HepG2 (cell line): ENCODE measurements at regions not wholly inside any gene's neighbourhood (a gene's known extent, or its start where the extent isn't known, plus 50 kb on each side); places are given as distances from the start of the nearest gene placed in this dataset.

Experiments used
- ATAC-seq: fragments of 200-7000 bp; cut with Tn5 transposase; 3 replicates; pipeline ENCODE4 v1.9.1; 2020; ENCODE audit warnings: mild to moderate bottlenecking, moderate library complexity
- BruUV-seq: library from RNA; stranded (reverse); fragments of 400-500 nt; replicated peaks from 2 replicates; lab custom pipeline; 2021; lab: Mats Ljungman, UMichigan
- CTCF ChIA-PET: fragments of 300-600 bp; formaldehyde crosslinking; extraction: SDS; loops from one replicate; lab custom pipeline; 2021; ENCODE audit warnings: low total read pairs, inconsistent platforms, low intra/inter-chr PET ratio; lab: Yijun Ruan, JAX
- POLR2A ChIA-PET: fragments of 350-600 bp; sonication (Branson Sonifier 250); formaldehyde crosslinking; loops from one replicate; lab custom pipeline; 2020; ENCODE audit warnings: antibody characterized with exemption, inconsistent platforms; lab: Yijun Ruan, JAX
- DNase-seq: peaks from one replicate; pipeline ENCODE4 v3.0.0-alpha.2; 2015; ENCODE audit warnings: low spot score
- FAIRE-seq: peaks from 3 replicates; lab custom pipeline; 2011; peaks lifted over from hg19 to GRCh38; lab: Jason Lieb, UNC
- H2AFZ ChIP-seq: one replicate; pipeline ENCODE4 v1.6.1; 2011; ENCODE audit warnings: low read length, inconsistent platforms
- H3K27ac ChIP-seq: fragments of 300-600 bp; 3 replicates; pipeline ENCODE4 v1.8.0; 2011; ENCODE audit warnings: mixed run types, mild to moderate bottlenecking, mixed read lengths, low read length, inconsistent platforms; ENCODE audit not compliant: insufficient read depth; ENCODE audit errors: extremely low read length
- H3K27me3 ChIP-seq, 2 experiments: fragments of 200-600 bp in 1 of 2; 2 replicates in 1 of 2; 3 replicates in 1 of 2; pipeline versions ENCODE4 v1.6.0 to v1.8.0; 2011; ENCODE audit warnings: low read length in 2 of 2, mild to moderate bottlenecking in 2 of 2, moderate library complexity in 2 of 2, inconsistent platforms in 1 of 2; ENCODE audit not compliant: insufficient read depth in 2 of 2, control insufficient read depth in 1 of 2
- H3K36me3 ChIP-seq, 2 experiments: fragments of 200-600 bp in 1 of 2; replicated peaks in 1 of 2; 2 replicates in 1 of 2; 3 replicates in 1 of 2; pipeline versions ENCODE4 v1.5.1 to v1.8.0; 2011; ENCODE audit warnings: low read length in 2 of 2, inconsistent platforms in 1 of 2; ENCODE audit not compliant: insufficient read depth in 2 of 2, control insufficient read depth in 1 of 2
- H3K4me1 ChIP-seq: 2 replicates; pipeline ENCODE4 v1.5.1; 2012; ENCODE audit warnings: low read length, inconsistent platforms; ENCODE audit not compliant: insufficient read depth
- H3K4me2 ChIP-seq: 2 replicates; pipeline ENCODE4 v1.6.0; 2011; ENCODE audit warnings: low read depth, low read length, inconsistent platforms
- H3K4me3 ChIP-seq, 3 experiments: fragments of 200-600 bp in 1 of 3; sonication (generic), shearing (Covaris generic) in 1 of 3; replicated peaks in 1 of 3; 2 replicates each; pipeline ENCODE4 v1.5.1; 2011 to 2016; ENCODE audit warnings: low read length in 3 of 3, inconsistent platforms in 2 of 3, low read depth in 2 of 3, mild to moderate bottlenecking in 2 of 3, control low read depth in 1 of 3, mixed read lengths in 1 of 3; ENCODE audit not compliant: insufficient read depth in 1 of 3
- H3K79me2 ChIP-seq: one replicate; pipeline ENCODE4 v1.6.1; 2011; ENCODE audit warnings: low read length, inconsistent platforms; ENCODE audit not compliant: insufficient read depth
- H3K9ac ChIP-seq: 2 replicates; pipeline ENCODE4 v1.6.0; 2011; ENCODE audit warnings: mild to moderate bottlenecking, low read depth, low read length, inconsistent platforms; ENCODE audit not compliant: insufficient read depth
- H3K9me3 ChIP-seq: 2 replicates; pipeline ENCODE4 v1.5.1; 2012; ENCODE audit warnings: mild to moderate bottlenecking, low read length
- H4K20me1 ChIP-seq: 2 replicates; pipeline ENCODE4 v1.6.0; 2011; ENCODE audit warnings: inconsistent platforms, mild to moderate bottlenecking, low read length, moderate library complexity; ENCODE audit not compliant: insufficient read depth
- AGO2 ChIP-seq: fragments of 200-400 bp; formaldehyde crosslinking; optimal IDR thresholded peaks from 2 replicates; pipeline ENCODE3; 2017; ENCODE audit warnings: mild to moderate bottlenecking, low read depth, low read length, moderate library complexity
- EP300 ChIP-seq, 3 experiments: sonication (generic) in 1 of 3; formaldehyde crosslinking in 1 of 3; IDR thresholded peaks; 2 replicates each; pipeline versions ENCODE4 v1.5.1 to v1.6.1; 2011 to 2020; ENCODE audit warnings: low read depth in 2 of 3, low read length in 2 of 3, borderline replicate concordance in 1 of 3, improper control_type of control experiment in 1 of 3, mild to moderate bottlenecking in 1 of 3, missing genetic modification reagents in 1 of 3, moderate library complexity in 1 of 3
- KLF13 ChIP-seq: sonication (generic); formaldehyde crosslinking; IDR thresholded peaks from 2 replicates; pipeline ENCODE4 v1.4.0; 2020; ENCODE audit warnings: mild to moderate bottlenecking, missing genetic modification reagents
- NFAT5 ChIP-seq: sonication (generic); formaldehyde crosslinking; IDR thresholded peaks from 2 replicates; pipeline ENCODE4 v1.4.0; 2020; ENCODE audit warnings: missing genetic modification reagents
- SNRNP70 ChIP-seq: fragments of 200-400 bp; formaldehyde crosslinking; IDR thresholded peaks from 2 replicates; pipeline ENCODE4 v1.6.1; 2017; ENCODE audit warnings: mild to moderate bottlenecking, low read depth, low read length, moderate library complexity
- TMF1 ChIP-seq: sonication (generic); formaldehyde crosslinking; IDR thresholded peaks from 2 replicates; pipeline ENCODE4 v1.8.1; 2022; ENCODE audit warnings: low read depth, missing genetic modification reagents
- TSC22D2 ChIP-seq: sonication (generic); formaldehyde crosslinking; IDR thresholded peaks from 2 replicates; pipeline ENCODE4 v1.5.1; 2020; ENCODE audit warnings: missing genetic modification reagents, mild to moderate bottlenecking, borderline replicate concordance
- ZNF282 ChIP-seq: fragments of 450-650 bp; IDR thresholded peaks from 2 replicates; pipeline ENCODE4 v1.6.1; 2018; ENCODE audit not compliant: partially characterized antibody
- ZNF296 ChIP-seq: sonication (generic); formaldehyde crosslinking; conservative IDR thresholded peaks from 2 replicates; pipeline ENCODE4 v1.5.0; 2020; ENCODE audit warnings: mild to moderate bottlenecking, missing genetic modification reagents
- ZNF569 ChIP-seq: sonication (generic); formaldehyde crosslinking; IDR thresholded peaks from 2 replicates; pipeline ENCODE4 v1.5.0; 2020; ENCODE audit warnings: mild to moderate bottlenecking, missing genetic modification reagents, moderate library complexity, borderline replicate concordance
- ZNF678 ChIP-seq: sonication (generic); formaldehyde crosslinking; IDR thresholded peaks from 2 replicates; pipeline ENCODE4 v1.4.0; 2020; ENCODE audit warnings: mild to moderate bottlenecking, missing genetic modification reagents
- ZNF766 ChIP-seq: sonication (generic); formaldehyde crosslinking; IDR thresholded peaks from 2 replicates; pipeline ENCODE4 v1.5.0; 2020; ENCODE audit warnings: missing genetic modification reagents, borderline replicate concordance
- WGBS: methylation state at CpG from one replicate; pipeline ENCODE4 v1.1.6; 2017; ENCODE audit warnings: low lambda C conversion rate; 5-methylcytosine and 5-hydroxymethylcytosine counted together
- in situ Hi-C: cut with HindIII; loops from 2 replicates; pipeline ENCODE4 v1.10.0; 2017; ENCODE audit warnings: low pct_unique_long_range_greater_than_20kb; ENCODE audit not compliant: extremely low pct_ligation_motif_present
- intact Hi-C: fragments of 100-400 bp; cut with micrococcal nuclease; formaldehyde crosslinking; loops from one replicate; pipeline ENCODE4 v1.10.0; 2022; ENCODE audit not compliant: unreplicated experiment
- TF ChIP-seq, protein P1 (sequence below): IDR thresholded peaks from 2 replicates; pipeline ENCODE4 v1.4.0; 2020; ENCODE audit warnings: mild to moderate bottlenecking, missing genetic modification reagents
- TF ChIP-seq, protein P2 (sequence below): sonication (generic); formaldehyde crosslinking; IDR thresholded peaks from 2 replicates; pipeline ENCODE4 v1.5.0; 2020; ENCODE audit warnings: missing genetic modification reagents

DNA sequence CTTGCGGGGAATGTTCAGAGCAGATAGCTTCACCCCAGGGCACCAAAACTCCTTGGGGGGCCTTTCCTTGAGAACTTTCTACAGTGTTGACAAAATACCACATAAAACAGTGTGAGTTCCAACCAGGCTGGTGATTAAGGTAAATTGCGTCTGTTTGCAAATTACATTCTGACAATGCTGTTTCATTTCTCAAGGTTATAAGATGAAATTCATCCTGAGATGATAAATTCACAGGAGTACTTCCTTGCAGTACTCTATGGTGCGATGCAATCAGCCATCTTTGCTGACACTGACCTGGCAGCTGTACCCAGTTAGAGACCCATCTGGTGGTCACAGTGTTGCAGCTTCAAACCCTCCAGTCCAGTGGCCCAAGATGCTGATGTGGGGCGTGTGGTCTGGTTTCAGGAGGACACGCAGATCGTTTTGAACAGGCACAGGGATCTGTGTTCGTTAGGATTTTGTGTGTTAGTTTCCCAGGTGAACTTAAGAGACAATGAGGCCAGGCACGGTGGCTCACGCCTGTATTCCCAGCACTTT is 99.5 kb upstream of the SLC66A3 start (continued):
- TF ChIP-seq KLF13, result no peak
- TF ChIP-seq TMF1, result no peak
- no peak for TF ChIP-seq EP300 (IDR thresholded peaks at IDR 0.05; ENCODE audit: low read depth in 2 of 2, low read length in 2 of 2)
- TF ChIP-seq EP300 (CRISPR knock-in tag; IDR thresholded peaks at IDR 0.05; ENCODE audit: borderline replicate concordance), result no peak
- TF ChIP-seq, all 625 proteins: peak for 0

DNA sequence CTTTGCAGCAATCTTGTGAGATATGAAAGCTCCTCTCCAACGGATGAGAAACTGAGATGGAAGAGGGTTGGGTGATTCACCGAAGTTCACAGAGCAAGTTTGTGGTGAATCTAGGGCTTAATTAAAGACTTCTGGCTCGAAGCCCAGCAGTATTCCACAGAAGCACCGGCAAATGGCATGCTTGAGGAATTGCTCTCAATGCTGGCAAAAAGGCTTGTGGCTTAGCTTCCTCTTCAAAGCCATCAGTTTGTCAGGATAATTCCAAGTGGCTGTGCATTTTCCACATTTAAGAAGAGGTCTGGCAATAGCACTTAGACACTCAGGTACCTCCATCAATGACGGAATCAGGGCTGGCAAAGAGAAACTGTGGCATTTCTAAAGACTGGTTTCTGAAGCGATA is 98.7 kb upstream of the SLC66A3 start:
- BruUV-seq, result no TSS peak
- no peak overlapping the region for H3K4me3 ChIP-seq
- 4% methylated on average over 6 of the region's 6 CpGs for WGBS
- no peaks in the 10 kb centered on the region for H3K4me1 ChIP-seq
- CTCF ChIA-PET, result no interaction called here
- no peaks in the 10 kb centered on the region for H3K79me2 ChIP-seq
- ATAC-seq (no peak), FAIRE-seq (no peak), DNase-seq (no peak)
- in situ Hi-C loops, result no loop called here
- peaks cover 10% of the 10 kb centered on the region for H3K9me3 ChIP-seq
- no peak overlapping the region for H3K4me2 ChIP-seq
- no peak overlapping the region for H3K27ac ChIP-seq
- H3K36me3 ChIP-seq, result no peaks in the 10 kb centered on the region
- POLR2A ChIA-PET, result no interaction called here
- peaks cover 3 to 46% of the 10 kb centered on the region in 2 experiments; a peak in 4 of 5 replicates for H3K27me3 ChIP-seq
- no peaks in the 10 kb centered on the region for H4K20me1 ChIP-seq
- intact Hi-C loops, result no loop called here
- H2AFZ ChIP-seq, result no peak overlapping the region
- H3K9ac ChIP-seq, result no peak overlapping the region
- TF ChIP-seq NFAT5 (CRISPR knock-in tag) (no peak), AGO2 (no peak), TSC22D2 (CRISPR knock-in tag) (no peak), ZNF678 (CRISPR knock-in tag) (no peak), ZNF296 (CRISPR knock-in tag) (no peak), ZNF569 (CRISPR knock-in tag) (no peak), ZNF282 (no peak), ZNF766 (CRISPR knock-in tag) (no peak), SNRNP70 (no peak)
- TF ChIP-seq, protein P1, sequence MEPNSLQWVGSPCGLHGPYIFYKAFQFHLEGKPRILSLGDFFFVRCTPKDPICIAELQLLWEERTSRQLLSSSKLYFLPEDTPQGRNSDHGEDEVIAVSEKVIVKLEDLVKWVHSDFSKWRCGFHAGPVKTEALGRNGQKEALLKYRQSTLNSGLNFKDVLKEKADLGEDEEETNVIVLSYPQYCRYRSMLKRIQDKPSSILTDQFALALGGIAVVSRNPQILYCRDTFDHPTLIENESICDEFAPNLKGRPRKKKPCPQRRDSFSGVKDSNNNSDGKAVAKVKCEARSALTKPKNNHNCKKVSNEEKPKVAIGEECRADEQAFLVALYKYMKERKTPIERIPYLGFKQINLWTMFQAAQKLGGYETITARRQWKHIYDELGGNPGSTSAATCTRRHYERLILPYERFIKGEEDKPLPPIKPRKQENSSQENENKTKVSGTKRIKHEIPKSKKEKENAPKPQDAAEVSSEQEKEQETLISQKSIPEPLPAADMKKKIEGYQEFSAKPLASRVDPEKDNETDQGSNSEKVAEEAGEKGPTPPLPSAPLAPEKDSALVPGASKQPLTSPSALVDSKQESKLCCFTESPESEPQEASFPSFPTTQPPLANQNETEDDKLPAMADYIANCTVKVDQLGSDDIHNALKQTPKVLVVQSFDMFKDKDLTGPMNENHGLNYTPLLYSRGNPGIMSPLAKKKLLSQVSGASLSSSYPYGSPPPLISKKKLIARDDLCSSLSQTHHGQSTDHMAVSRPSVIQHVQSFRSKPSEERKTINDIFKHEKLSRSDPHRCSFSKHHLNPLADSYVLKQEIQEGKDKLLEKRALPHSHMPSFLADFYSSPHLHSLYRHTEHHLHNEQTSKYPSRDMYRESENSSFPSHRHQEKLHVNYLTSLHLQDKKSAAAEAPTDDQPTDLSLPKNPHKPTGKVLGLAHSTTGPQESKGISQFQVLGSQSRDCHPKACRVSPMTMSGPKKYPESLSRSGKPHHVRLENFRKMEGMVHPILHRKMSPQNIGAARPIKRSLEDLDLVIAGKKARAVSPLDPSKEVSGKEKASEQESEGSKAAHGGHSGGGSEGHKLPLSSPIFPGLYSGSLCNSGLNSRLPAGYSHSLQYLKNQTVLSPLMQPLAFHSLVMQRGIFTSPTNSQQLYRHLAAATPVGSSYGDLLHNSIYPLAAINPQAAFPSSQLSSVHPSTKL (CRISPR knock-in tag), result no peak
- TF ChIP-seq, protein P2, sequence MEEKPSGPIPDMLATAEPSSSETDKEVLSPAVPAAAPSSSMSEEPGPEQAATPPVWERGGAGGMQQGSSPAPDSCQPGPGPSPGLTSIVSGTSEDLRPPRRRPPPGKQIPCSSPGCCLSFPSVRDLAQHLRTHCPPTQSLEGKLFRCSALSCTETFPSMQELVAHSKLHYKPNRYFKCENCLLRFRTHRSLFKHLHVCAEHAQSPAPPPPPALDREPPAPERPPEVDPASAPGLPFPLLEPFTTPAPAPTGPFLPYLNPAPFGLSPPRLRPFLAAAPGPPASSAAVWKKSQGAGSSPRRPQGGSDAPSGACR (CRISPR knock-in tag), result no peak
